Transverse colon (tissue), 4 donors: ENCODE measurements at regions not wholly inside any gene's neighbourhood (a gene's known extent, or its start where the extent isn't known, plus 50 kb on each side); places are given as distances from the start of the nearest gene placed in this dataset.

Experiments used
- CTCF ChIP-seq, 5 experiments: fragments of 200-600 bp in 3 of 5; fragments of 450-650 bp in 2 of 5; sonication (generic) in 3 of 5; IDR thresholded peaks; 1 replicate in 2 of 5; 2 replicates in 3 of 5; pipeline ENCODE4 v1.5.1; 2016 to 2017; ENCODE audit warnings: antibody characterized with exemption in 5 of 5, inconsistent platforms in 3 of 5, mild to moderate bottlenecking in 2 of 5, moderate library complexity in 1 of 5
- POLR2A ChIP-seq: fragments of 450-650 bp; IDR thresholded peaks from one replicate; pipeline ENCODE4 v1.6.1; 2016; ENCODE audit warnings: antibody characterized with exemption, mild to moderate bottlenecking, moderate library complexity
- POLR2AphosphoS5 ChIP-seq, 3 donors: sonication (generic); formaldehyde crosslinking; IDR thresholded peaks; one replicate each; pipeline ENCODE4 v1.6.1; 2016; ENCODE audit warnings: antibody characterized with exemption in 3 of 3

GRCh38 chr9:17986595-17986994 is 407.7 kb downstream of the SH3GL2 start:
- TF ChIP-seq CTCF (IDR thresholded peaks at IDR 0.05) = no peak
- no peak for TF ChIP-seq POLR2A
- no peak for TF ChIP-seq POLR2AphosphoS5 (IDR thresholded peaks at IDR 0.05)
